NCI-H1105 treated with DMSO at 0.1 percent for 48 hours (cell line): ENCODE measurements at regions not wholly inside any gene's neighbourhood (a gene's known extent, or its start where the extent isn't known, plus 50 kb on each side); places are given as distances from the start of the nearest gene placed in this dataset.
A peak's percentile ranks its signal among the peaks of the same experiment; 100 is the strongest.
"Not testable (repeated sequence)": the region's sequence is repeated elsewhere in the genome, so short reads cannot be mapped to it uniquely, and the experiment has no call there.

Source experiments
- DNase-seq: peaks from one replicate; lab custom pipeline; 2025; lab: John Stamatoyannopoulos, UW

DNA sequence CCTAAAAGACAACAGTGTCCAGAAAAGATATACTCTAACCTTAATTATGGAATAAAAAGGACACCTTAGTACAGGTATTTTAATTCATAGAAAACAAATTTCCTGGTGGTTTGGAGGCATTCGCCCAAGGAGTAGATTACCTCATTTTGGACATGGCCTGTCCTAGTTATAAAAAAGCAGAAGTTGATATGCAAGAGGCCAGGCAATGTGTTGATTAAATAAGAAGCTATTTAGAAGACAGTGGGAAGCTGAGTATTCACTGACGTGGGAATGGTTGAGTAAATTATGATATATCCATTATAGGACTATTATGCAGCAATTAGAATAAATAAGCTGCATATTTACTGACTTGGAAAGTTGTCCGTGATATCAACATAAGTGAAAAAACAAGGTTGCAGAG is 314.9 kb downstream of the ALDH8A1 start:
- DNase-seq = no peak

- no peak for DNase-seq
Observed at GRCh38 chr6:134634466-134634865, 315.4 kb downstream of the ALDH8A1 start.

DNA sequence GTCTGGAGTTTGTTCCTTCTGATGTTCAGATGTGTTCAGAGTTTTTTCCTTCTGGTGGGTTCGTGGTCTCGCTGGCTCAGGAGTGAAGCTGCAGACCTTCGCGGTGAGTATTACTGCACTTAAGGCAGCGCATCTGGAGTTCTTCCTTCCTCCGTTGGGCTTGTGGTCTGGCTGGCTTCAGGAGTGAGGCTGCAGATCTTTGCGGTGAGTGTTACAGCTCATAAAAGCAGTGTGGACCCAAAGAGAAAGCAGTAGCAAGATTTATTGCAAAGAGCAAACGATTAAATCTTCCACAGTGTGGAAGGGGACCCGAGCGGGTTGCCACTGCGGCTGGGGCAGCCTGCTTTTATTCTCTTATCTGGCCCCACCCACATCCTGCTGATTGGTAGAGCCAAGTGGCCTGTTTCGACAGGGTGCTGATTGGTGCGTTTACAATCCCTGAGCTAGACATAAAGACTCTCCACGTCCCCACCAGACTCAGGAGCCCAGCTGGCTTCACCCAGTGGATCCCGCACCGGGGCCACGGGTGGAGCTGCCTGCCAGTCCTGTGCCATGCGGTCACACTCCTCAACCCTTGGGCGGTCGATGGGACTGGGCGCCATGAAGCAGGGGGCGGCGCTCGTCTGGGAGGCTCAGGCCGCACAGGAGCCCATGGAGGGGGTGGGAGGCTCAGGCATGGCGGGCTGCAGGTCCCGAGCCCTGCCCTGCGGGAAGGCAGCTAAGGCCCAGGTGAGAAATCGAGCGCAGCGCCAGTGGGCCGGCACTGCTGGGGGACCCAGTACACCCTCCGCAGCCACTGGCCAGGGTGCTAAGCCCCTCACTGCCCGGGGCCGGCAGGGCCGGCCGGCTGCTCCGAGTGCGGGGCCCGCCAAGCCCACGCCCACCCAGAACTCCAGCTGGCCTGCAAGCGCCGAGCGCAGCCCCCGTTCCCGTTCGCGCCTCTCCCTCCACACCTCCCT is 315.3 kb upstream of the SGK1 start:
- not testable (repeated sequence) for DNase-seq

DNA sequence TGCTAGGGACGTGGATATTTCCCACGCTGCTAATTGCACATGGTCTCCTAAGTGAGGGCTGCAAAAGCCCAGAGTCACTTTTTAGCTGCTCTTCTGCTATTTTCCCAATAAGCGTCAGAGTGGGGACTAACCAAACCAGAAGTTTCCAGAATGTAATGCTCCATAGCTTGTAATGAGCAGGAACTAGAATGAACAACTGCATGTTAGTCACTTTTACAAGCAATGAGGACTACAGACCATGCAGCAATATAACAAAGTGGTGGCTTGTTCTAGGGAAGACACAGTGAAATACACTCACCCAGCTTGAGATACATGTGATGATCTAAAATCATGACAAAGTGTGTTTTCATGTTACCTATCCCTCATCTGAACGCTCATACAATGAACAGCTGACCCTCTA is 314.1 kb upstream of the SGK1 start:
- DNase-seq = no peak

DNA sequence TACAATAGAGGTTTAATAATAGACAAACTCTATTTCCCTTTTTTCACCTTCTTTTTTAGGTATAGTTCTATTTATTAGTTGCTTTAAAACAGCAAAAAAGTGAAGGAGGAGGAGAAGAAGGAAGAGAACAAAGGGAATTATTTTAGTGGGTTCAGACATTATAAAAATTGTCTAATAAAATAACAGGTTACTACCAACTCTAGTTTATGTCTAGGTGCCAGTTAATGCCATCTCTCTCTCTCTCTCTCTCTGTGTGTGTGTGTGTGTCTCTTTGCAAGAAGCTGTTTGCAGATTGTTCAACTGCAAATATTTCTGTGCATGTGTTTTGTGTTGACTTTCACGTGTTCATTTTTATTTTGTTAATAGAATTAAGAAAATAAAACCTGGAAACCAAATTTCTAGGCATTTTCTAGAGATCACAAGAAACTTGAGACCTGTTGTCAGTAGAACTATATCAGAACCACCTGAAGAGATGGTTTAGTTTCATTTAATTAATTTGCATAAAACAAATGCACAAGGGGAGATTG is 313.5 kb upstream of the SGK1 start:
- no peak for DNase-seq

DNA sequence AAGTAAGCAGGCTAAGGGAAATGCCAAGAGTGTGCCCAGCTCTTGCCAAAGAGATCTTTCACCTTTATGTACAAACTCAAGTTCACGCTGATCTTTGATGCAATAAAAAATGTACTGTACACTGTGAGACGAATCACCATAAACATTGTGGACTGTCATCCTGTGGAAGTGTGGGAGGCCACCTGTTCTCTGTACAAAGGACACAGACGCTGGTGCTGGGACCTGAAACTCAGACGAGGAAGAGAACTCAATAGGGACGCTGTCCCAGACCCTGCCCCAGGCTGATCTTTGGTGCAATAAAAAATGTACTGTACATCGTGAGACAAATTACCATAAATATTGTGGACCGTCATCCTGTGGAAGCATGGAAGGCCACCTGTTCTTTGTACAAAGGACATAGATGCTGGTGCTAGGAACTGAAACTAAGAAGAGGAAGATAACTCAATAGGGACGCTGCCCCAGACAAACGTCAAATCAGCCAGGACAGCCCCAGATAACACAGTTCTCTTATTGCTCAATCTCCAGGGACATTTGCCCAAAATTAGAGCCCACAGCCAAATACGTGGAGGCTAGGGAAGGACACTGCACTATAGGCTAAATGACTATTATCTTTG is 312.7 kb upstream of the SGK1 start:
- DNase-seq = no peak

DNA sequence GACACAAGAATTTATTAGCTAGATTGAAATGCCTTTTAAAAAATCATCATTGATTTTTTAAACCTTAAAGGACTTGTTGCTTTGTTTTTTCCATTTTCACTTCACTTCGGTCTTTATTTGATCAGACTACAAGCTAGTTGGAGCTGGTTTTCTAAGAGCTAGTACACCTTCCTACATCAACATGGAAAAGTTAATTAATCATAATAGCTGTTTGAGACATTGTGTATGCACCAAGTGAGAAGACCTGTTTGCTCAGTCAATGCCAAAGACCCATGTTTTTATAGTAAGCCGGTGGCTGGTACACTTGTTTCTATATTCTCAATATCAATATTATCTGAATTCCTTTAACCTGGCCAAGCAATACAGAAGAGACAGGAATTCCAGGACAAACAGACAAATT is 310.2 kb upstream of the SGK1 start:
- no peak for DNase-seq

DNA sequence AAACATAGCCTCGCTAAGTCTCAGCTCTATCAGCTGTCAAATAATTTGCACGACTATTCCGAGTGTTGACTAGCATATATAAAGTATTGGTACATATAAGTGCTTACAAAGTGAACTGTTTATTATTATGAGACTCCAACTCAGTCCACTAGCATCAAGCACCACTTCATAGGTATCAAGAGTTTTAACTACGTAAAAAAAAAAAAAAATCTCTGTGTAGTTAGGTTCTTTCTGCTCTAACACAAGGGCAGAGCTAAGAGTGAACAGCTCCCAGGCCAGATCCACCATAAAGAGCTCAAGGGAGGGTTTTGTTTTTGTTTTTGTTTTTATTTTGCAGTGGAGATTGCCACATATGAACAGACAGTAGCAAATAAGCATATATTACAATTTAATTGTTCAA is 309.8 kb upstream of the SGK1 start:
- no peak for DNase-seq

GRCh38 chr6:134626589-134626988 is 308.7 kb upstream of the SGK1 start:
- DNase-seq = no peak

DNA sequence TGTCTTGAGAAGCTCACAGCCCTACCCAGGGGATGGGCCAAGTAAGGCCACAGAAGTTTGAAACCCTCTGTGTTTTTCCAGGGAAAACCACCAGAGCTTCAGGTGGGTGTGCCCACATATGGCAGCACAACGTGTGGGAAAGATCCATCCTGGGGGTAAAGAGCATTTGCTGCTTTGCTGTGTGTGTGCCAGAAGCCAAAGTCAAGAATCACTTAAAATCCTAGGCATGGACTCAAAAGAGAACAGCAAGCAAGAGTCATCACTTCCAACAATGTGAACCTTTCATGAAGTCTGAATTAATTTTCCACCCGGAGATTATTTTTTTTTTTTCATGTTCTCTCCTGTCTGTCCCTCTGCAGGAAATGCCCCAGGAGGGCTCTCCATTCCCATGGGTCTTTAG is 308.2 kb upstream of the SGK1 start:
- no peak for DNase-seq

DNA sequence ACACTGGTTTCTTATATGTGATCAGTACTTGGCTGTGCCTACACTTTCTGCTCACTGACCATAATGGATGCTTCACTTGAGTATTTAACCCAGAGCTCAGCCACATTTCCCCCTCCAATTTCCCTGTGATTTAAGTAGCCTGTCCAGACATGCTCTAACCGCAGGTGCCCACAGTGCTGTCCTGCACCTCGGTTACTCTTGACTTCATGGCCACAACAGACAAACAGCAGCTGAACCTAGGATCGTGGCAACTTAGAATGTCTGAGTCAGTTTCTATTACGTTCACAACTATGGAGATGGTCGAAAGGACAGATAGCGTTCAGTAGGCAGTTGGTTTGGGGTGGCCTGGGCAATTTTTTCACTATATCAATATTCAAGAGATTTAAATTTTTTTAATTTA is 306.9 kb upstream of the SGK1 start:
- DNase-seq = no peak

GRCh38 chr6:134623401-134623800 is 305.5 kb upstream of the SGK1 start:
- DNase-seq = no peak

DNA sequence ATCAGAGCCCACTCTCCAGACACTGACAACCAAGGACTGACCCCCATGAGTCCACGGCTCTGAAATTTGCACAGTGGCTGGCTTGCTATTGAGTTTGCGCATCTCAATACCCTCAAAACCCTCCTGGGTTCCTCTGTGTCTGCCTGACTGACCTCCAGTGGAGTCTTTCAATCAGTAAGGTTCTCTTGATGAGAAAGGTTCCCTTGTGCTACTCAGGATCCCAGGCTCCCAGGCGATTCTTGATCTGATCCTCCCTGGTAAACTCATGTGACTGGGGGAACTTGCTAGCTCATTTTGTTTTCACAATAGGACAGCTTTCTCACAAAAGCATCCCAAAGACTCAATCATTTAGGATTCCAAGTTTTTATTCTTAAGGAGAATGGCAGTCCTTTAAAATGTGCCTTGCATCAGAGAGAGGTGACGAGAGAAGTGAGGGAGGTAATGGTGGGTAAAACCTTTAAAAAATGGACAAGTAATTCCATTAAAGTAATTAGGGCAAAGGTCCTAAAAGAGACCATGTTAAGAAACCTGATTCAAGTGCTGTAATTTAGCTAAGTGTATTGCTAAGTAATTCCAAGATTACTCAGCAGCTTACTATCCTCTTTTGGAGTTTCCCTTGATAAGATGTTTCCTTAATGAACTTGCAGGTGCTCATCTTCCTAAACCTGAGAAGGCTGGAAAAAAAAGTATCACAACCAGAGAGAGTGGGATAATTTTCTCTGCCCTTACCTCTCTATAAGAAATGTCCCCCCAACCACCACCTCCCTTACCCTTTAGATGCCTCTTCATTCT is 304.7 kb upstream of the SGK1 start:
- DNase-seq = no peak

DNA sequence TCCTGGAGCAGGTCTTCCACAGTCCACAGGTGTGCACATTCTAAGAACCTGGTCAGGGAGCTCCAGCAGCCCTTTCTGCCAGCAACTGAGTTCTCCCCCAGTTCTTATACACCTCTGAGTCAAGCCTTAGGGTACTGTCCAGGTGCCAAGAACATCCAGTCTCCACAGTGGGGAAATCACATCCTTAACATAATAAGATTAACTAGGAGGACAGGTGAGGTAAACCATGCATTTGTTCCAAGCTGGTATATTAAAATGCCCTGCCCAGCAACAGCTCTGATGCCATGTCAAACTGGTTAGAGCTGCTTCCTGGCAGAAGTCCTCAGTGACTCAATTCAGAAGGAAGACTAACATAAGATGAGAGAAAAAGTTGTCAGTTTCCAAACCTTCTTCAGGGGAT is 303.9 kb upstream of the SGK1 start:
- DNase-seq = no peak

- DNase-seq = no peak
Observed at GRCh38 chr6:134619789-134620188, 301.9 kb upstream of the SGK1 start.

- no peak for DNase-seq
Observed at GRCh38 chr6:134619077-134619476, 301.2 kb upstream of the SGK1 start.

DNA sequence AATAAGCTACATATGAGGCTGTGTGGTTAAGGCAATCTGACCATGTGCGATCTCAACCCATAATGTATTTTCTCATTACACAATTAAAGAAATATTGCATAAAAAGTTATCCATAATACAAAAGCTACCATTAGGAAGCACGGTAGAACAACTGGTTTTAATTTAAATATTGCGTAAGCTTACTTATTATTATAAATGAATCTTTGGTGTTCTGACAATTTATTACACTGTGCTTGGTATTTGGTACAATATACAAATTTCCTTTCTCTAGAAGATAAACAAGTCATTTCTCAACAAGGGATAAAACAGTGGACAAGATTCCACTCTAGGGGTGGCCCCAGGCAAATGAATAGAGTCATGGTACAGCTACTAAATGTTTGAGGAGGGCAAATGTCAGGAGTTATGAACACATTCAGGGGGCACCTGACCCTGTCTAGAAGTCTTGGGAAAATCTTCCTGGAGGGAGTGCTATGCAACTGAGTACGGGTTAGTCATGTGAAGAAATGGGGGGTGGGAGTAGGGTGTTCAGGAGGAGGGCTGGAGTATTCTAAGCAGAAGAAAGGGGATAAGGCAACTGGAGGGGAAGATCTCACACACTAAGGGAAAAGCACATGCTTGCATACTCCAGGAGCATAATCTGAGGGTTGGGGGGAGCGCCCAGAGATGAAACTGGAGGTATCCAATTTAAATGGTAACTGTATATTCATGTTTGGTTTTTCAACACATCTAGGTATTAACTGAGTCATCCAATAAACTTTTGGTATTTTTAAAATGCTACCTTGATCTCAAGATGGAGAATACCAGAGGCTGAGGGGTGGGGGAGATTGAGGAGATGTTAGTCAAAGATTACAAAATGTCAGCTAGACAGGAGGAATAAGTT is 296.9 kb upstream of the SGK1 start:
- DNase-seq = no peak

GRCh38 chr6:134612128-134612527 is 294.2 kb upstream of the SGK1 start:
- not testable (repeated sequence) for DNase-seq

DNA sequence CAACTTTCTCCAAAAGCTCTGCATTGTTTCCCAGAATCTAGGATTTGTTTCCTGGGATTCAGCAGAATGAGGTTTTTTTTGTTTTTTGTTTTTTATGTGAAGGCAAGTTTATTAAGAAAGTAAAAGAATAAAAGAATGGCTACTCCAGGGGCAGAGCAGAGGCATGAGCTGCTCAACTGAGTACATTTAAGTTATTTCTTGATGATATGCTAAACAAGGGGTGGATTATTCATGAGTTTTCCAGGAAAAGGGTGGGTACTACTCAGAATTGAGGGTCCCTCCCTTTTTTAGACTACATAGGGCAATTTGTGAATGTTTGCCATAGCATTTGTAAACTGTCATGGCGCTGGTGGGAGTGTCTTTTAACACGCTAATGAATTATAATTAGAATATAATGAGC is 292.5 kb upstream of the SGK1 start:
- no peak for DNase-seq

DNA sequence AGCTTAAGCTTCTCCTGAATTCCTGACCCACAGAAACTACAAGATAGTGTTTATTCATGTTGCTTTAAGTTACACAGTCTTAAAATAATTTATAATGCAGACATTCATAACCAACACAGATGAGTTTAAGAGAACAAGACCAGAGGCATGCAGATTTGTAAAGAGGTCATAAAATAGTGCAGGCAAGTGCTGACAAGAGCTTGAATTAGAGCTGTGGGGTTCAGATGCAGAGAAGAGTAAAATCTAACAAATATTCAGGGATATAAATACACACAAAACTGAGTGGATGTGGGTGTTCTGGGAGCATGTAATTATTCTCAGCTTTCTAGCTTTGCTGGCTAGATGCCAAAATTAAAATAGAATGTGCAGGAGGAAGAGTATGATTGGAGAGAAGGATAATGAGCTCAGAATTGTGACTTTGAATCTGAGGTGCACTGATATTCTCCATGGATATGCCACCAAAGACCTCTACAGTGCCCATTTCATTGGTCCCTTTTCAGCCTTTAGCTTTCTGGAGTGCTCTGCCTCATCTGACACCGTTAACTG is 291.9 kb upstream of the SGK1 start:
- DNase-seq = peak; percentile 52

GRCh38 chr6:134607411-134607810 is 289.5 kb upstream of the SGK1 start:
- DNase-seq = no peak
